SU-DHL-6 (cell line): ENCODE measurements at regions not wholly inside any gene's neighbourhood (a gene's known extent, or its start where the extent isn't known, plus 50 kb on each side); places are given as distances from the start of the nearest gene placed in this dataset.

Source experiments
- CTCF ChIP-seq: fragments of 200-600 bp; sonication (generic); IDR thresholded peaks from one replicate; pipeline ENCODE4 v1.5.1; 2017; ENCODE audit warnings: antibody characterized with exemption, mild to moderate bottlenecking, low read length, moderate library complexity; ENCODE audit not compliant: insufficient read depth, poor library complexity, severe bottlenecking
- EZH2phosphoT487 ChIP-seq: fragments of 200-600 bp; sonication (generic), shearing (Covaris generic); conservative IDR thresholded peaks from 2 replicates; pipeline ENCODE4 v1.6.1; 2018; ENCODE audit warnings: mild to moderate bottlenecking, antibody characterized with exemption, low read length, moderate library complexity, mixed read lengths

- TF ChIP-seq CTCF (no peak), EZH2phosphoT487 (no peak)
Measured at GRCh38 chr13:99619207-99619606, 117.9 kb downstream of the TM9SF2 start.
